HG03342 (cell line): ENCODE measurements at regions not wholly inside any gene's neighbourhood (a gene's known extent, or its start where the extent isn't known, plus 50 kb on each side); places are given as distances from the start of the nearest gene placed in this dataset.

Experiments used
- ATAC-seq: cut with Tn5 transposase; IDR thresholded peaks from one replicate; pipeline ENCODE4 v1.9.1; 2021; ENCODE audit warnings: mild to moderate bottlenecking, moderate library complexity; ENCODE audit not compliant: unreplicated experiment

- ATAC-seq: no peak
Measured at GRCh38 chr14:87343652-87344051, 649.3 kb downstream of the GALC start.

- ATAC-seq: no peak
Measured at GRCh38 chr14:87334997-87335685, 657.8 kb downstream of the GALC start.

GRCh38 chr14:87331991-87332390 is 661.0 kb downstream of the GALC start:
- no peak for ATAC-seq

- ATAC-seq: no peak
Measured at GRCh38 chr14:87325741-87326140, 667.2 kb downstream of the GALC start.

GRCh38 chr14:87323191-87323590 is 669.8 kb downstream of the GALC start:
- ATAC-seq: no peak

GRCh38 chr14:87321548-87321947 is 671.4 kb downstream of the GALC start:
- no peak for ATAC-seq

GRCh38 chr14:87312894-87313205 is 680.1 kb downstream of the GALC start:
- no peak for ATAC-seq

GRCh38 chr14:87312169-87312893 is 680.7 kb downstream of the GALC start:
- no peak for ATAC-seq

- no peak for ATAC-seq
Measured at GRCh38 chr14:87309557-87309956, 683.4 kb downstream of the GALC start.

- ATAC-seq: no peak
Measured at GRCh38 chr14:87306409-87307168, 686.4 kb downstream of the GALC start.

- ATAC-seq: no peak
Measured at GRCh38 chr14:87305345-87305744, 687.6 kb downstream of the GALC start.

- no peak for ATAC-seq
Measured at GRCh38 chr14:87304404-87304803, 688.6 kb downstream of the GALC start.

- no peak for ATAC-seq
Measured at GRCh38 chr14:87286826-87287225, 706.2 kb downstream of the GALC start.

GRCh38 chr14:87286191-87286590 is 706.8 kb downstream of the GALC start:
- ATAC-seq: no peak

- ATAC-seq: no peak
Measured at GRCh38 chr14:87285506-87285905, 707.5 kb downstream of the GALC start.

- ATAC-seq: no peak
Measured at GRCh38 chr14:87283547-87283946, 709.4 kb downstream of the GALC start.

GRCh38 chr14:87282266-87282665 is 710.7 kb downstream of the GALC start:
- no peak for ATAC-seq

- ATAC-seq: no peak
Measured at GRCh38 chr14:87278415-87278814, 714.6 kb downstream of the GALC start.

GRCh38 chr14:87271331-87271730 is 721.7 kb downstream of the GALC start:
- ATAC-seq: no peak

GRCh38 chr14:87268997-87269396 is 724.0 kb downstream of the GALC start:
- no peak for ATAC-seq

GRCh38 chr14:87264796-87265195 is 728.2 kb downstream of the GALC start:
- ATAC-seq: no peak

- ATAC-seq: no peak
Measured at GRCh38 chr14:87264272-87264785, 728.7 kb downstream of the GALC start.
